ENCODE measurements at regions not wholly inside any gene's neighbourhood (a gene's known extent, or its start where the extent isn't known, plus 50 kb on each side); places are given as distances from the start of the nearest gene placed in this dataset.

DNA sequence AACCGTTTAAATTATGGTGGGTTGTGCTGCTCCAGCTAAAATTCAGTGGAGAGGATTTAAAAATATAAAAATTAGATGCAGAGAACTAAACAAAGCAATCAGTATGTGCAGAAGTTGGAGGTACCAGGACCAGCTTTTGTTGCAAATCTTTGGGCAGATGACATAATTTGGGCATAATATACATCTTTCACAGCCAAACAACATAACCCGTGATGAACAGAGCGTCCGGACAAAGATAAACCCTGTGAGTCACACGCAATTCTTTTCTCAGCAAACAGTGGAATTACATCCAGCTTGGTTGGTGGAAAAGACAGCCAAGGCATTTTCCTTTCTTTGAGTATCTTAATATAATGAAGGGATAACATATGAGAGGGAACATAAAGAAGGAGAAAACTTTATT, 419.4 kb upstream of the ADAMTS9 start:
- no peak for DNase-seq

DNA sequence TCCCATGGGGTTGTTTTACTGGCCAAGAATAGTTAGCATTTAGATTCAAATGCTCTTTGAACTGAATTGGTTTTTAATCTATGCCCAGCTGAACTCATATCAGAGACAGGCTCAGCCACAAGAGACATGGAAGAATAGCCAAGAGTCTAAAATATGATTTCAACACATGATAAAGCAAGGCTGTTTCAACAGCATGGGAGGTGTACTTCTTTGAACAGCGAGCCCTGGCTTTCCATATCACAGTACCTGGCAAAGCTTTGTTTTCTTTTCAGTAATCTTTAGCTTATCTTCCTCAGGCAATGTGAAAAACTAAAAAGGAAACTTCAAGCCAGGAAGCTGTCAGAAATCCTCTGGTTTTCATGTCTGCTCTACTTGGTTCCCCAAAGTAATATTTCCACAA, 413.6 kb upstream of the ADAMTS9 start:
- no peak for DNase-seq

DNA sequence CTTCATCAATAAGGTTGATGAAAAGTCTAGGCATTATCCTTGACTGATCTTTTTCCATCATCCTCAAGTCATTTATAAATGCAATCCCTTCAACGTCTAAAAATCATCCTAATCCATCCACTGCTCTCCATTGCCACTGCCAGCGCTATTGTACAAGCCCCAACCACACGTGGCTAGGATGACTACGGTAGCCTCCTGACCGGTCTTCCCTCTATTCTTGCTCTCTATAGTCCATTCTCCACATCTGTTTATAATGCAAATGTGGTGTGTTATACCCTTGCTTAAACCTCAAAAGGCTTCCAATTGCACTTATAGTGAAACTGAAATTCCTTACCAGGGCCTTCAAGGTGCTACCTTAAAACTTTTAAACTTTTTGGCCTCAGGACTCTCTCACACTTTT, 410.6 kb upstream of the ADAMTS9 start:
- no peak for DNase-seq

- no peak for DNase-seq
These were observed 408.4 kb upstream of the ADAMTS9 start for GRCh38 chr3:65096110-65096745.

DNA sequence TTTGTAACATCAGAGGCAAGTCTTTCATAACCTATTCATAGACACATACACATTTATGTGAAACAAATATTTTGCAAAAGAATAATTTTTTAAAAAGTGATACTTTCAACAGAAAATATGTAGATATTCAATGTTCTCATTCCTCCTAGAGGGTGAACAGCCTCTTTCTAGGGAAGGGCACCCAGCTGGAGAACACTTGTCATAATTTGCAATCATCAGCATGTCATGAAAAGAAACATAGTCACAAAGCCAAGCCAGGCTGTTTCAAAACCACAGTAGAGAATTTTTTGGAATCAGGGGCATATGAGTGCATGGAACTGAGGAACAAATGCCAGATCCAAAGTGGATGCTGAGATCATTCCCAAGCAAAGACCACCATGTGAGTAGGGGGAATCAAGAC, 406.9 kb upstream of the ADAMTS9 start:
- DNase-seq: no peak

DNA sequence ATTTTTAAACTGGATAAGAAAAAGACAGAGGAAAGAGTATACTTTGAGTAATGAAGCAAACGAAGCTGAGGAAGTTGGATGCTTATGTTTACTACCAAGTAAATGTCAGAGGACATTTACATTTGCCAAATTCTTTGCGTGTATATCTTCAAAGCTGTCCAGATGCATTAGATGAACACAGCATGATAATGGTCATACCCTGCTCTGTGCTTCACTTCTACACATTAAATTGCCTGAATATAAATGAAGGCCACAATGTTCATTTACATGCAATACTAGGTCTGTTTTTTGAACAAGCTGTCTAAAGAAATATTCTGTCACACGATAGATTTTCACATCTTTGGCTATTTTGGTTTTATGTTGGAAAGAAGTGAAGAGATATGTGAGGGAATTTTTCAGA, 405.8 kb upstream of the ADAMTS9 start:
- DNase-seq: no peak

DNA sequence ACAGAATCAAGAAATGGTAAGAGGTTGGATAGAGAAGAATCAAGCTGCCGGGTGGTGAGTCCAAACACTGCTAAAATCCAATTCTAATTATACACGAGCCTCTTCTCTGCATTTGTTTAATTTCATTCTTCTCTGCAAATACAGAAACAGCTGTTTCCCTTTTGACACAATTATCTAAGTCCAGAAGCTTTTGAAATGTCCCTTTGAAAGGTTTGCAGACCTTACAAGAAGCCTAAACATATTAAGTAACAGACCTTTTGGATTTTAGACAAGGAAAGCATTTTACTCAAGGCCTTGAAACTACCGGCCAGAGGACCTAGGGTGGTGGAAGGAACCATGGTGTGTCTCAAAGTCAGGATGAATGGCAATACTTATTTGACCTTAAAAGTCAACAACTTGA, 403.8 kb upstream of the ADAMTS9 start:
- DNase-seq: no peak

DNA sequence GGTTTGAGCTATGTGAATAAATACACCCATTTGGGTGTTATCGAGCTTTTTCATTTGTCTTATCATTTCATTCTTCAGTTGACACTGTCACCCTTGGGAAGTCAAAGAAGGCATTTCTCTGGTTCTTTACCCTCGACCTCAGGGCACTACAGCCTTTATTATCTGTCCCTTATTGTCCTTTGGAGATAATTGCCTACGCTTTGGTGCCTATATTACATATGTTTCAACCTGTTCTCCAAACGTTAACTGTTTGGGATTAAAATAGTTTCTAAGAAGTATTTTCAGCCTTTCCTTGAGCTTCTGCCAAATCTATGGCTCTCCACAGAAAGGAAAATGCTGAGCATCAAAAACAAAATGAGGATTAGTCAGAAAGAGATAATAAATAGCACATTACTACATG, 395.4 kb upstream of the ADAMTS9 start:
- DNase-seq: no peak

GRCh38 chr3:65081536-65081935, 393.7 kb upstream of the ADAMTS9 start:
- no peak for DNase-seq

- DNase-seq: no peak
These were observed 392.6 kb upstream of the ADAMTS9 start for GRCh38 chr3:65080432-65080831.

- DNase-seq: no peak
These were observed 391.8 kb upstream of the ADAMTS9 start for GRCh38 chr3:65079560-65079959.

GRCh38 chr3:65078748-65079147, 390.9 kb upstream of the ADAMTS9 start:
- DNase-seq: no peak

DNA sequence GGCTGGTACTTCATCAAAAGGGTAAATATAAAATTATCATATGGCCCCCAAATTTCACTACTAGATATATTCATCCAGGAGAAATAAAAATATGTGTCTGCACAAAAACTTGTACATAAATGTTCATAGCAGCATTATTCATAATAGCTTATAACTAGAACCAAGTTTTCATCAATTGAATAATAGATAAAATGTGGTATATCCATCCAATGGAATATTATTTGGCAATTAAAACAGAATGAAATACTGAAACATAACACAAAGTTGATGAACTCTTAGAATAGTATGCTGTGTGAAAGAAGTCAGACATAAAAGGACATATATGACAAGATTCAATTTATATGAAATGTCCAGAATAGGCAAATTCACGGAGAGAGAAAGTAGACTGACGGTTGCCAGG, 389.3 kb upstream of the ADAMTS9 start:
- DNase-seq: no peak

- DNase-seq: no peak
These were observed 383.2 kb upstream of the ADAMTS9 start for GRCh38 chr3:65070968-65071367.

- no peak for DNase-seq
These were observed 373.1 kb upstream of the ADAMTS9 start for GRCh38 chr3:65060904-65061303.

DNA sequence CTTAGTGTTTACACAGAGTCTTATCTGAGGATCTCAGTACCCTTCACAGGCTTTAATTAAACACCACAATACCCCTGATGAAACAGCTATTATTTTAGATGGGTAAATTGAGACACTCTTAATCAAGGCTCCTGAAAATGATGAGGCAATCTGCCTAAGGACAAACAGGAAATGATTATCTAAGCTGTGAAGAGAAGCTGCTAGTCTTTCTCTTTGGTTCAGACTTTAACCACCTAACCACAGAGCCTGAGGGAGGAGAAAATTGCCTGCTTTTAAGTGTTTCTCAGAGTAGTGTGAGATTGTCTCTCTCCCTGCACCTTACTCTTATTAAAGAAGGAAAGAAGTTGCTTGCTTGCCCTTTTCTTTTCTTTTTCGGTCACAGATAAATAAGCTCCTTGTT, 364.3 kb upstream of the ADAMTS9 start:
- DNase-seq: no peak

GRCh38 chr3:65048151-65048550, 360.4 kb upstream of the ADAMTS9 start:
- DNase-seq: no peak

GRCh38 chr3:65045138-65045537, 357.3 kb upstream of the ADAMTS9 start:
- DNase-seq: no peak

DNA sequence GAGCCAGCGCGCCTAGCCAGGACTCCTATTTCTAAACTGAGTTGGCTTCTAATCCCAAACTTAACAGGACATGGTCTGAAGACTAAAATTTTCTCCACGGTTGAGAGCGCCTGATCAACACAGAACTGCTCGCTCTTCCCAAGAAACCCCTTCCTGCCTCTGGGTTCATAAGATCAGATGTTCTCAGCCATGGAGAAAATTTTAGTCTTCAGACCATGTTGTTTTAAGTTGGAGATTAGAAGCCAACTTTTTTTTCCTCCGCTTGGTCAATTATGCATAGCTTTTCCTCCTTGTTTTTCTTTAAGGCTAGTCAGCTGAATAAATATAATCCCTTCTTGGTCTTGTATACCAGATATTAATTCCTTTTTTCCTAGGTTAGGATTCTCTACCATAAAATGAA, 356.6 kb upstream of the ADAMTS9 start:
- no peak for DNase-seq

DNA sequence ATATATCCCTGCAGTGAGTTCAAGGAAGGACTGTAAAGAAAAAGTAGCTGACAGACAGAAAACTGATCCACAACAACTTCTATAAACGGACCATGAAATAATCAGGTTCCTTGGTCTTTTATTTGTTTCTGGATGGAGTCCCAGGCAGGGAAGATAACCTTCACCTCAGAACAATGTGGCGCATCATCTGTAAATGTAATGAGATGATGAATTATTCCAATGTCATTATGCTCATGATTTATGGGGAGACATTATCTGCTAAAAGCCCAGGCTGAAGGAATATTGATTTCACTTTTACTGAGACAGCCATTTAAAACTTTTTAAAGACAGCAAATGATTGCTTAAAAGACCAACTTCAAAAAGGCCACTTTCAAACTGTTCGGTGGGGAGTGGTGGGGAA, 354.9 kb upstream of the ADAMTS9 start:
- DNase-seq: no peak

DNA sequence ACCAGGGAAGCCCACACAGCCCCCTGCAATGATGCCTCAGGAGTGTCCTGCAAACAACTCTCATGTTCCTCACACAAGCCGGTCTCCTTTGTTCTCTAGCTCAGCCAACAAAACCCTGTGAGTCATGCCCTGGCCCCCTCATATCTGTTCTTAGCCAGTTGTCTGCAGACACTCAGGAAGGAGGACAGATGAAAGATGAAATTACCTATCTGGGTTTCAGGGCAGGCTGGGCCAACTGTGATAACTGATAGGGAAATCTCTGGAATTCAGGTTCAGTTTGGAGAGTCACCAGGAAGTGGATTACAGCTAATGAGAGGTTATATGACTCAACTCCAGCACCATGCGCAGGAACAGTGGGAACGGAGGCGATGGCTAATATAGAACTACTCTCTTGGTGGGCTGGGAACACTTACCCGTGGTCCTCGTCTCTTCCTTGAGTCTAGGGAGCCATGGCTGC, 352.0 kb upstream of the ADAMTS9 start:
- no peak for DNase-seq

- DNase-seq: no peak
These were observed 350.1 kb upstream of the ADAMTS9 start for GRCh38 chr3:65037861-65038260.

- no peak for DNase-seq
These were observed 347.4 kb upstream of the ADAMTS9 start for GRCh38 chr3:65035246-65035645.

DNA sequence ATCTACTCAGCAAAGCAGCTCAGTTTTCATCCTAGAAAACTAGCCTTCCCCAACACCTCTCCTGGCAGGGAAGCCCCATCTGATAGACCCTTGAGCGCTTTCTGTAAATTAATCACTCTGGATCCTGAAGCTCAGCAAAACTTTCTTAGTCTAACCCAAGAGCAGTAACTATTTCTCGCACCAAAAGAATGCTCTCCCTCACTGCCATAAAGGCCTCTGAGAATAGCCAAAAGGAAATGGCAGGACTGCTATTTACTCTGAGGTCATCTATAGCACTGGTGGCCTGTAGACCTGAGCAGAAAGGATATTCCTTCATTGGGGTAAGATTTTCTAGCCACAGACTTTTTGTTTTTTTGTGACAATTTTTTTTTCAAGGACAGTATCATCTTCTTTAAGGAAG, 345.8 kb upstream of the ADAMTS9 start:
- no peak for DNase-seq

GRCh38 chr3:65030847-65031463, 343.2 kb upstream of the ADAMTS9 start:
- DNase-seq: no peak

Data from GDM1 (cell line).